ENCODE measurements at regions not wholly inside any gene's neighbourhood (a gene's known extent, or its start where the extent isn't known, plus 50 kb on each side); places are given as distances from the start of the nearest gene placed in this dataset.

GRCh38 chr14:99342906-99343305 lies 70.9 kb upstream of the BCL11B start:
- TF ChIP-seq MXI1 (IDR thresholded peaks at IDR 0.05; ENCODE audit: borderline replicate concordance, low read depth, low read length) = no peak
- TF ChIP-seq CHD1 (IDR thresholded peaks at IDR 0.05; ENCODE audit: low read depth, low read length) = no peak
- no peak for TF ChIP-seq SMC3 (IDR thresholded peaks at IDR 0.05; ENCODE audit: low read depth, low read length)
- no peak for TF ChIP-seq CTCF (conservative IDR thresholded peaks at IDR 0.05; ENCODE audit: low read depth, low read length)
- TF ChIP-seq CEBPB (IDR thresholded peaks at IDR 0.05; ENCODE audit: low read depth, low read length) = no peak
- TF ChIP-seq RCOR1 (IDR thresholded peaks at IDR 0.05; ENCODE audit: insufficient replicate concordance, low read length) = no peak
- dilution Hi-C loops (cut with HindIII; ENCODE audit: low sequenced_read_pairs, unreplicated experiment) = no loop called here
- no peaks in the 10 kb centered on the region; the same call in none of the 2 replicates for H3K27me3 ChIP-seq (ENCODE audit: control insufficient read depth, insufficient read depth, low read length)

More at GRCh38 chr14:99342906-99343305, 70.9 kb upstream of the BCL11B start:
- ChIA-PET CTCF (no interaction called here), POLR2A (ENCODE audit: unreplicated experiment) (no interaction called here)
- BruUV-seq (replicated peaks) = no TSS peak
- H3K4me1 ChIP-seq (ENCODE audit: control insufficient read depth, insufficient read depth, low read length) = no peaks in the 10 kb centered on the region
- H2BK5ac ChIP-seq (ENCODE audit: low read depth, low read length, poor library complexity, severe bottlenecking) = no peak overlapping the region
- H2AFZ ChIP-seq (replicated peaks; ENCODE audit: low read length, poor library complexity) = no peak overlapping the region
- intact Hi-C loops (cut with micrococcal nuclease) = no loop called here
- WGBS, 2 experiments (ENCODE audit: extremely low coverage in 2 of 2, insufficient read length in 1 of 2) = 46% methylated on average over 3 of the region's 7 CpGs; no CpG with 5 or more reads in 1 of the 2 experiments
- ATAC-seq (ENCODE audit: low read depth) = no peak
- H3K56ac ChIP-seq (ENCODE audit: extremely low read depth, insufficient read depth, low read length) = no peak overlapping the region
- H4K20me1 ChIP-seq (ENCODE audit: insufficient read depth, low read length) = no peaks in the 10 kb centered on the region
- H2BK20ac ChIP-seq (ENCODE audit: low read depth, low read length) = no peak overlapping the region
- H3K79me1 ChIP-seq (ENCODE audit: low read depth in 1 of 2, low read length in 2 of 2) = no peaks in the 10 kb centered on the region
- H2BK120ac ChIP-seq (ENCODE audit: low read depth, low read length) = no peak overlapping the region
- H4K5ac ChIP-seq (ENCODE audit: low read depth, low read length) = no peak overlapping the region
- H3K9me1 ChIP-seq (ENCODE audit: insufficient read depth, low read length) = no peaks in the 10 kb centered on the region
- no peak overlapping the region for H2AK5ac ChIP-seq (ENCODE audit: low read depth, low read length)
- H4K91ac ChIP-seq (ENCODE audit: insufficient read depth, low read depth, low read length) = no peak overlapping the region
- H3K9me3 ChIP-seq (ENCODE audit: control insufficient read depth, insufficient read depth, low read length) = no peaks in the 10 kb centered on the region
- DNase-seq = no peak
- no peak overlapping the region for H3K4me2 ChIP-seq (ENCODE audit: low read depth, low read length)
- no peak overlapping the region for H3K14ac ChIP-seq (replicated peaks; ENCODE audit: low read depth, low read length)
- H2BK15ac ChIP-seq (ENCODE audit: low read depth, low read length) = no peak overlapping the region
- no peak overlapping the region for H3K23ac ChIP-seq (ENCODE audit: low read depth, low read length)
- no peak overlapping the region for H3K4me3 ChIP-seq (ENCODE audit: insufficient read depth, low read depth, low read length)
- no peak overlapping the region for H3K18ac ChIP-seq (ENCODE audit: low read depth, low read length)
- H2AK9ac ChIP-seq (replicated peaks; ENCODE audit: low read depth, low read length, poor library complexity) = no peak overlapping the region
- no peak overlapping the region for H3K4ac ChIP-seq (ENCODE audit: low read depth, low read length)
- H3K36me3 ChIP-seq (ENCODE audit: control insufficient read depth, insufficient read depth, low read length) = no peaks in the 10 kb centered on the region
- no peak overlapping the region for H4K8ac ChIP-seq (ENCODE audit: low read depth in 2 of 2, low read length in 2 of 2)
- H3K27ac ChIP-seq (ENCODE audit: insufficient read depth, low read length) = no peak overlapping the region
- in situ Hi-C loops (cut with MboI; ENCODE audit: low sequenced_read_pairs) = no loop called here
- H3K9ac ChIP-seq (ENCODE audit: low read depth, low read length) = no peak overlapping the region
